ENCODE measurements at regions not wholly inside any gene's neighbourhood (a gene's known extent, or its start where the extent isn't known, plus 50 kb on each side); places are given as distances from the start of the nearest gene placed in this dataset.
"Not testable (repeated sequence)": the region's sequence is repeated elsewhere in the genome, so short reads cannot be mapped to it uniquely, and the experiment has no call there.

DNA sequence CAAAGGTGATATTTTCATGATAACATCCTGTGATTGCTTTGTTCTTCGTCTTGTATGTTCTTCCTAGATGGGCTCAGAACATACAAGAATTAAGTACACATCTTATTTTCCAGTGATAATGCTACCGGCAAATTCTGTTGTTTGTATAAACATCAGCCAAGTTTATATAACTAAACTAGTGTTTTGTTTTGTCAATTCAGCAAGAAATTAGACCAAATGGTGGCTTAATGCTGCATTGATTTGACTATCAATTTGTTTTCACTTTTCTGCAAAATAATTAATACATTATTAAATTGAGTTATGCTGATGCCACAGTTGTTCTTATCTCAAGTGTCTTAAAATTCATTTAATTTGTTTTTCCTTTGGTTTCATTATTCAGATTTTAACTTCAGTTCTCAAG is 177.7 kb downstream of the OR4F29 start:
- DNase-seq (ENCODE audit: low spot score): not testable (repeated sequence)

- peak; percentile 43 for DNase-seq (ENCODE audit: low spot score)
These were observed 183.7 kb downstream of the OR4F29 start for GRCh38 chr1:267815-268214.
